Stimulated activated CD4-positive, alpha-beta T cell treated with anti-CD3 and anti-CD28 coated beads, Interleukin-15, amount 100 ng/mL, for 48 hours (primary cell): ENCODE measurements at regions not wholly inside any gene's neighbourhood (a gene's known extent, or its start where the extent isn't known, plus 50 kb on each side); places are given as distances from the start of the nearest gene placed in this dataset.
"Not testable (repeated sequence)": the region's sequence is repeated elsewhere in the genome, so short reads cannot be mapped to it uniquely, and the experiment has no call there.

Experiments used
- DNase-seq, 2 donors: peaks; one replicate each; pipeline ENCODE4 v3.0.0-alpha.2; 2020; ENCODE audit warnings: low read depth in 2 of 2

DNA sequence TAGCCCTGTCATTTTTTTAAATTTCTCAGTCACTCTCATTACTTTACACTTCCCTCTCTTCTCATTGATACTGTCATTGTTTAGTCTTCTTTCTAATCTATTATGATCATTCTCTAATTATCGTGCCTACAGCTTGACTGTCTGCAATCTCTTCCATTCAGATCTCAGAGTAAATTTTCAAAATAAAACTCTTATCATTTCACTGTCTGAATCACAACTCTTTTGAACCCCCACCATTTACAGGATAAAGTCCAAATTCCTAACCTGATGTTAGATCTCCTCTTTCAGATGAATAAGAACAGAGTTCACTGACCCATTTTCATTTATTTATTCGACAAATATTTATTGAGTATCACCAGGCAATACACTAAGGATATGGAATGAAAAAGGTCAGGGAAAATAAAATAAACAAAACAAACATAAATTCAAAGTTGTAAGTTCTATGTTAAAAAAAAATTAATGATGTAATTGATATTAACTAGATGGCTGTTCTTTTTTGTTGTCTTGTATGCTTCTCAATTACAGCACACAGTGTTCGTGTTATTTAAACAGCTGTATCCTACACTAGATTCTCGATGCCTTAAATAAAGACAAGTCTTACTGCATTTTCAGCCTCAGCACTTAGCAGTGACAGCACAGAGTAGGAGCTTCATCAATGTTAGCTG, 631.0 kb downstream of the IRS1 start:
- no peak for DNase-seq

DNA sequence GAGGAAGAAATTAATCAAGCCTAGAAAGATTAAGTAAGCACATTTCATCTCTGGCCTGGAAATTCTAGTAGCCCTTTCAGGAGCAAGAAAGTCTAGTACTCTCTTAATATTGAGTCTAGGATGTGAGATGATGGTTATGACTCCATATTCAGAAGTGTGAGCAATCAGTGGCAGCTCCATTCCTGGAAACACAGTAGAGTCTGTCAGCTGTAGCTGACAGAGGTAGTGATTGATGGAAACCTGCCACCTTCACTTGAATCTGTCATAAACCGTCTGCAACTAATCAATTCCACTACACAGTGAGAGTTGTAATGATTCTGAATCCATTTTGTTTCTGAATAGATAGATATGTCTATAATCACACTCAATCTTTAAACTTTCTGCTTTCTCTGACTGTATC, 635.1 kb downstream of the IRS1 start:
- no peak for DNase-seq

DNA sequence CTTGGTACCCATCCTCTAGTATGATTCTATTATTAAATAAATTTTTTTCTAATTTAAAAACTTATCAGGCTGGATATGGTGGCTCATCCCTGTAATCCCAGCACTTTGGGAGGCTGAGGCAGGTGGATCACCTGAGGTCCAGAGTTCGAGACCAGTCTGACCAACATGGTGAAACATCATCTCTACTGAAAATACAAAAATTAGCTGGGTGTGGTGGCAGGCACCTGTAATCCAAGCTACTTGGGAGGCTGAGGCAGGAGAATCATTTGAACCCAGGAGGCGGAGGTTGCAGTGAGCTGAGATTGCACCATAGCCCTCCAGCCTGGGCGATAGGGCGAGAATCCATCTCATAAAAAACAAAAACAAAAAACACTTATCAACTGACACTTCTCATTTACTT, 639.0 kb downstream of the IRS1 start:
- DNase-seq, result not testable (repeated sequence)

DNA sequence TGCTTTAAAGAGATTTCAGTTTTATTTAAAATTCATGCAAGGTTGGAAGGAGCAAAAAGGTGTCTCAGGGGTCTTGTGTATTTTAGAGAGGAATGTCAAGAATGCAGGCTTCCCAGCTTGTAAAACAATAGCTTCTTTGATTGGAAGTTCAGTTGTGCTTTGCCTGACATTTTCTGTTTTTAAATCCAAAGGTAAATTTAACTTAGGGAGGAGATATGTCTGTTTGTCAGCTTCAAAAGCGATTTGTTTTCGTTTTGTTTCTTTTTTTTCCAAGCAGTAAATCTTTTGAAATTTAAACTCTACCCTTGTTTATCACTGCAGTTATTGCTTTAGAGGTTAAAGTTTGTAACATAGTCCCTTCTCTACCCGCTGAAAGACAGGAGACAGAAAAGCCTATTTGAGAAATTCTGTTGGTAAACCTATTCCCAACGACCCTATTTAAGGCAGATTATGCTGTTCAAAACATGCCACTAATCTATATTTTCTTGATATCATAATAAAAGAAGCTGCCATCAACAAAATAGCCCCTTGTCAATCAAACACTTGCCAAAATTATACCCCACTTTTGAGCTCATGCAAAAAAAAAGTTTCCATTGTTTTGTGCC, 639.6 kb downstream of the IRS1 start:
- no peak for DNase-seq

DNA sequence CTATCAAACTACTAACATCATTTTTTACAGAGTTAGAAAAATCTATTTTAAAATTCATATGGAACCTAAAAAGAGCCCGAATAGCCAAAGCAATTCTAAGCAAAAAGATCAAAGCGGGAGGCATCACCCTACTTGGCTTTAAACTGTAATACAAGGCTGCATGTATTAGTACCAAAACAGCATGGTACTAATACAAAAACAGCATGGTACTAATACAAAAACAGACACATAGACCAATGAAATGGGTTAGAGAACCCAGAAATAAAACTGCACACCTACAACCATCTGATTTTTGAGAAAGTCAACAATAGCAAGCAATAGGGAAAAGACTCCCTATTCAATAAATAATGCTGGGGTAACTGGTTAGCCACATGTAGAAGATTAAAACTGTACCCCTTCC, 640.7 kb downstream of the IRS1 start:
- no peak for DNase-seq

DNA sequence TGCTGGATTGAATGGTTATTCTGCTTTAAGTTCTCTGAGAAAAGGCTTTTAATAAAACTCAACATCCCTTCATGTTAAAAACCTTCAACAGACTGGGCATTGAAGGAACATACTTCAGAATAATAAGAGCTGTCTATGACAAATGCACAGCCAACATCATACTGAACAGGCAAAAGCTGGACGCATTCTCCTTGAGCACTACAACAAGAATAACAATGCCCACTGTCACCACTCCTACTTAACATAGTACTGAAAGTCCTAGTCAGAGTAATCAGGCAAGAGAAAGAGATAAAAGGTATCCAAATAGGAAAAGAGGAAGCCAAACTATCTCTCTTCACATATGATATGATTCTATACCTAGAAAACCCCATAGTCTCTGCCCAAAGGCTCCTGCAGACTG, 641.4 kb downstream of the IRS1 start:
- no peak for DNase-seq

DNA sequence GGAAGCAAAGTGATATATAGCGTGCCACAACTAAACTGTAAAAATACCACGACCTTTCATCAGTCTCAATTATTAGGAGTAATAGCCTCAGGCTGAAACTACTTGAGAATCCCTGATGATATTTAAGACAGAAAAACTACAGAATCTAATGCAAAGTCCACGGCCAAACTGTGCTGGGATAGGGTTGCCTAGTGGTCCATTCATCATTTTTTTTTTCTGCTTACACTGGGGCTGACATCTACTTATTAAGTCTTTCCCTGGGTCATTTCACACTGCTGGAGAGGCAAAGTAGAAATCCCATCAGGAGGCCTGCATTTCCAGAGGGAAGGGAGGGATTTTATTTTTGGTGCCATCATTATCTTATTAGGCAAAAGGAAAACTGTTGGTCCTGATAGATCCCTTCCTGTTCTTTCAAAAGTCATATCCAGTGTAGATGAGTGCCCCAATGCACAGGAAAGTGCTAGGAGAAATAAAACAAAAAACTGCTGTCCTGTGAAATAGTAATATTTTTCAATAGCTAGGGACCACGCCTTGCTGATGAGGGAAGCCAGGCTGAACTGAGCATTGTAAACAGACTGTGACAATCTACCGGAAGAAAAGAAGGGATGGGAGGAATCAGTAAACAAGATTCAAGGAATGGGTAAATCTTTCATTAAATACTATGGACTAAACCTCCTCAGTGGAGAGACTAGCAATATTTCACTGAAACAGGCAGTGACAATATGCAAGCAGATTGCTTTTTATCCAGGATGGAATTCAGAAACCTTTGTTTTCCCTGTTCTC, 644.3 kb downstream of the IRS1 start:
- DNase-seq, result no peak

DNA sequence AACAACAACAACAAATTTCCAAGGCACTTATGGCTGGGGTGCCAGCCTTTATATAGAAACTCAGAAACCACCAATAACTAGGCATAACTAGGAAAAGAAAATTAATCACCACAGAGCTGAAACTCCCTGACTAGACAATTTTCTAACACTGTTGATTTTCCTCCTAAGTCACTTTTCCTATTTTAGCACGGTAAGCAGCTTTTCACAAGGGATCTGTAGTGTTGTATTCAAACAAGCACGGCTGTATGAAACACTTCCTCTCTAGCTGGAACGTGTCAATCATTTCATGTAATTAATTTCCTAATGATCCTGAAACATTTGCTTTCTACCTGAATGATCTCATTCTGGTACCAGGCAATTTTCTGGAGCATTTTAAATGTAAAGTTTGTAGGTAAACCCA, 645.0 kb downstream of the IRS1 start:
- no peak for DNase-seq

DNA sequence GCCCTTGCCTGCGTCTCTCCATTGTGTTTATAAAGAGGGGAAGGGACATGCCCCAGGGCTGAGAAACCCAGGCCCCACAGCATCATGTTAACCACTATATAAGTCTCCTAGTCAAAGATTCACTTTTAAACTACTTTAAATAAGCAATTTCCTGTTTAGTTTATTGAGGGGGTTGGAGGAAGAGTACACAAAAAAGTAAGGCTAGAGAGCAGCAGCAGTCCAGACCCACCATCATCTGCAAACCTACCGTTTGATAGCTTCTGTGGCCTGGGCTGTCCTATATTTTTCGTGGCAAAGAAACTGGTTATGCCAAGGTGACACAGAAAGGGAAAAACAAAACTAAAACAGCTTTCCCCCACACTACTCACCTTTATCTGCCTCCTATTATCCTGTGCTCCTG, 646.1 kb downstream of the IRS1 start:
- no peak for DNase-seq

DNA sequence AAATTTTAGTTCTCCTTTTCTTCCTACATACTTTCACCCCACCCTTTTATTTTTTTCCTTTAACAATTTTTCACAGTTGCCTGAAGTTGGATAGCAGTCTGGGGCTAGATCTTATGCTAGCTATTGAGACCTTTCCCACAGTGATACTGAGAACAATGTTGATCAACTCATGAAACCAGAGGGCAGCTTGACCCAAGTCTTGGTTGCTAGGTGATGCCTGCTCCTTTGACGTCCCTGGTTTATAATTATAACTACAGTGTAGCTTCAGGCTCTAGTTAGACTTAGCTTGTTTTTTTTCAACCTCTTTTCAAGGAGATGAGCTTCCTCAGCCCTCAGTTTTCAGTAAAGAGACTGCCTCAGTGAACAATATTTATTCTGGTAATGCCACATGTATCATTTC, 648.5 kb downstream of the IRS1 start:
- no peak for DNase-seq

DNA sequence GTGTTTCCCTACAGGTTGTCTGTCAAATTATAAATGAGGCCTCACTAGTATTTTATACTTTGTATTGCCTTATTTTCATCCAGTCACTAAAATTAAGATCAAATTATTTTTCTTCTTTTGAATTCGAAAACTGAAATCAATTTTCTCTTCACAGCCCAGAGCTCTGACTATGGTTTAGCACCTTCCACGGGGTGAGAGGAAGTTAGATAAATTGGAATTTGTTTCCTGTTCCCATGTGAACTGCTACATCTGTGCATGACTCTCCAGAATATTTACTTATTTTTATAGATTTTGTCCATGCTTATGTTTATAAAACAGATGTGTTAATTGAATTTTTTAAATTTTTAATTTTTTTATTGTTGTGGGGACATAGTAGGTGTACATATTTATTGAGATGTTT, 656.5 kb downstream of the IRS1 start:
- no peak for DNase-seq

DNA sequence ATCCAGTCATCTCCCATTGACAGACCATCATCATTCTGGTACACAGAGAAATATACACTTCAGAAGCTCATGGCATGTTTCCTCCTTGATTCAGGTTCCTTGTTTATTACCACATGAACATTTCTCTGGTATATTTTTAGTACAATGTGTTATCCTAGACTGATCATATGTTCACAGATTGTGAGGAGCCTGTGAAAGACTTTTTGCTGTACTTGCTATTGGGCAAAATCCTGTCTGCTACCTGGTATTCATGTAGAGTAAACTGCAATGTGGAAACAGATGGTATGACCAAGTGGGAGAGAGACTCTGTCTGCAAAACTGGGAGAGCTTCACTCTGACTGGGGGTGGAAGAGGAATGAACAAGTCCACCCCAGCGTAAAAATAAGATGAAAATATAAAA, 657.2 kb downstream of the IRS1 start:
- DNase-seq, result no peak

DNA sequence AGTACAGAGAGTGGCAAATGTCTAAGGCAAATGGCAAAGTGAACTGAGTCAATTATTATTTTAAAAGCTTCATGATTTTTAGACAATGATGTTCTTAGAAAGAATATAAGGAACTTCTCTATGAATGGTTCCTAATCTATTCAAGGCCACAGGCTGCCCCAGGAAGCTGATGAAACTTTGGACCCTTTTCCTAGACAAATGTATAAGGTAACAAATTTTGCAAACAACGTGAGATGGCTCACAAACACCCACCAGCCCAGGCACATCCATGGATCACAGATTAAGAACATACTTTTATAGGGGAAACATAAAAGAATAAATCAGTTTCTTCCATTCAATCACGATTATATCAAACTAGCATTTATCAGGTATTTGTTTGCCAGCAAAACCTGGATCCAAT, 659.0 kb downstream of the IRS1 start:
- no peak for DNase-seq

DNA sequence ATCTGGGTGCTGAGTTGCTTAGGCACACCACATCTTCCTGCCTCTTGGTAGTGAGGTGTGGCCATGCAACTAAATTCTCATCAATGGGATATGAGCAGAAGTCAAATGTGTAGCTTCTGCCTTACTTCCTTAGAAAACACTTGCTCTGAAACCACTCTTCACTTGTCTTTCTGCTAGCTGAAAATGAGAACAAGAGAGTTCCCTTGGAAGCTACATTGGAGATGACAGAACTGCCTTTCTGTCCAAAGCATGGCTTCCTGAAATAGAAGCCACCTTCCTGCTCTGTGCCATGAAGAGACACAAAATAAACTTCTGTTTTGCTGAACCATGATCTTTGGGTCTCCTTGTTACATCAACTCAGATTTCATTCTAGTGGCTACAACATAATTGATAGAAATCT, 659.9 kb downstream of the IRS1 start:
- DNase-seq, result no peak

DNA sequence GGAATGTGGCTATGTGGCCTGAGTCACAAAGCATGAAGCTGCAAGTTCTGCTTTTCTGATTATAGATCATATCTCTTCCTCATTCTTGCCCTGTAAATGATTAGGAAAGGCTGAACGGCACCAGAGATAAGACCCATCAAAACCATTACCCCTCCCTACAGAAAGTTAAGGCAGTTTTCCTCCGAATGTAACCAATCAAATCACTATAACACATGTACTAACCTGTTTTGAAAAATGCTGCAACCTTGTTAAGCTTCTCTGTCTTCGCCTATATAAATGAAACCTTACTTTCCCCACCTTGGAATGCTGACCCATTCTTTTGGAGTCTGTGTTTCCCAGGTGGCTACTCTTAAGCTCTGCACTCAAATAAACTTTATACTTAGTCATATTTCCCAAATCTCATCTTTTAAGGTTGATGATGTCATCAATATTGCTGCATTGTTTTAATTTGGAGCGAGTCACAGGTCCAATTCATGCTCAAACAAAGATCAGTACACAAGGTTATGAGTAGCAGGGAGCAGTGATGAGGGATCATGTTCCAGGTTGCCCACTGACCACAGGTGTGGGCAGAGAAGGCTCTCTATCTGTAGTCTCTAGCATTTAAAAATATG, 662.3 kb downstream of the IRS1 start:
- DNase-seq, result no peak

DNA sequence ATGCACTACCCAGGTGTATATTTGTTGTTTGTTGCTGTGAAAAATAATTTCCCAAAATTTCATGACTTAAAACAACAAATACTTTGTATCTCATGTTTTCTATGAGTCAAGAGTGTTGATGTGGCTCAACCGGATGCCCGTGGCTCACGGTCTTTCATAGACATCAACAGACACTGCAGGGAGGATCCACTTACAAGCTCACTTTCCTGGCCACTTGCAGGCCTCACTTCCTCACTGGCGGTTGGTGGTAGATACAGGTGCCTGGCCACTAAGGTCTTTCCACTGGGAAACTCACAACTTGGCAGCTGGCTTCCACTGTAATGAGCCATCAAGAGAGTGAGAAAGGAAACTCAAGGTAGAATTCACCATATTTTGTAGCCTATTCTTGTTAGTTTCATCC, 662.9 kb downstream of the IRS1 start:
- DNase-seq, result no peak

DNA sequence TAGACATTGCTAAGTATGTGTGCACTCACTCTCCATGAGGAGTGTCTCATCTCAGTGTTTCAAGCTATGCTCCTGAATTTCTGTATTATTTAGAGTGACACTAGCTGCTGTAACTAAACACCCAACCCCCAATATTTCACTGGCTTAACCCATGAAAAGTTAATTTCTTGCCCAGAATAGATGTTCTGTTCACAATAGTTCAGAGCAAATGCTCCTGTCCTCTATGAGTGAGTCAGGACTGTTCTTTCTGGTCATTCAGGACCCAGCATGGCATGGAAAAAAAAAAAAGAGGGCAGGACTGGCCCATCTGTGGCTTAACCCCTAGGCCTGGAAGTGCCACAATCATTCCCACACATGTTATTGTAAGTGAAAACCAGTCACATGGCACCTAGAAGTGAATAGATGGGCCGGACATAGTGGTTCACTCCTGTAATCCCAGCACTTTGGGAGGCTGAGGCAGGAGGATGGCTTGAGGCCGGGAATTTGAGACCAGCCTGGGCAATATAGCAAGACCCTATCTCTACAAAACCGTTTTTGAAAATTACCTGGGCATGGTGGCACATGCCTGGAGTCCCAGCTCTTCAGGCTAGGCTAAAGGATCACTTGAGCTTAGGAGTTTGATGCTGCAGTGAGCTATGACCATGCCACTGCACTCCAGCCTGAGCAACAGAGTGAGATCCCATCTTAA, 663.6 kb downstream of the IRS1 start:
- no peak for DNase-seq

DNA sequence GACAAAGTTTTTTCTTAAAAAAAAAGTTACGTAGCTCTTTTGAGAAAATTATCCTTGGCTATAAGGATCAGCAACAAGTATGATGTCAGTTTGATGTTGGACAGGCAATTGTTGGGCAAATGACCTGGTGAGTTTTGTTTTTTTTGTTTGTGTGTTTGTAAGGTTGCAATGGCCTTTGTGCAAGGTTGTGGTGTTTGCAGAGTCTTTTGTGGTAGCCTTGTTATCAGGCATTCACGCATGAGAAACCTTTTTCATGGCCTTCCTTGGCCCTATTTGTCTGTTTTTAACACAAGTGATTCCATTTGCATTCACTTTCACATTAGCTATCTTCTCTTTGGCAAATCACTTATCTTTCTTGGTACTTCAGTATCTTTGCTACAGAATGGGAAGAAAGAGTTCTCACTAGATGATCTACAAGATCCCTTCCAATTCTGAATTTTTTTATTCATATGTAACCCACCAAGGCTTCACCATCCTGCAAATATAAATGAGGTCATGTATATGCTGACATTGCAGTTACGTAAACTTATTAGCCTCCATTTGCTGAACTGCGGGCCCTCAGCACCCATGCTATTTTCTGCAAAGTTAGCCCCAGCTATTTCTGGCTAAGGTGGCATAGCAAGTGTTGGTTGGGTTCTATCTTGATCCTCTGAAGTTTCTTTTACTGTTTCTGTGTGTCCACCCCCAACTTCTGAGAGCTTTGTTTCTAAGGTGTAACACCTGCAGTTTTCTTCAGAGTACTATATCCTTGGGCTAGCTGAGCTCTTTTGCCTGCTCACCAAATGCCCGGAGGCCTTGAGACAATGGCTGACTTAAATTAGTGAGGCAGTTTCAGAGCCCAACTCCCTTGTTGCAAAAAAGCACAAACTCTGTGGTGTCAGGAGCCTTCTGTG, 667.1 kb downstream of the IRS1 start:
- DNase-seq, result no peak

DNA sequence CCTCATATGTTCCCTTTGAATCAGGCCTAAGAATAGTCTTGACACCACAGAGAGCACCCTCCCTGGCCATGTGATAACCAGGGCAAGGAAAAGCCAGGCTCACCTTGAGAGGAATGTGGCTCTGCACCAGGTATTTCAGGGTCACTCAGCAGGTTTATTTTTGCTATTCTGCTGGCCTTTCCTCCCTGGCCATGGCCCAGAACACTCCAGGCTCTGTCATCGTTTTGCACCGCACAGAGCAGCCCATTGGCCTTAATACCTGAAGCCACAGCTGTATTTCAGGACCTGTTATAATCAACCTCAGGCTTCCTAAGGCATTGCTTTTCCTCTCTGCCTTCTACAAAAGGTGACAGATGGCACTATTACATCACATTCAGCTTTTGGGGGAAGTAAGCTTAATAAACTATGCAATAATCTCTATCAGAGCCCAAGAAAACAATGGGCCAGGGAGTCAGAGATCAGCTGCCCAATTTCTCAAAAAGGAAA, 668.3 kb downstream of the IRS1 start:
- no peak for DNase-seq

DNA sequence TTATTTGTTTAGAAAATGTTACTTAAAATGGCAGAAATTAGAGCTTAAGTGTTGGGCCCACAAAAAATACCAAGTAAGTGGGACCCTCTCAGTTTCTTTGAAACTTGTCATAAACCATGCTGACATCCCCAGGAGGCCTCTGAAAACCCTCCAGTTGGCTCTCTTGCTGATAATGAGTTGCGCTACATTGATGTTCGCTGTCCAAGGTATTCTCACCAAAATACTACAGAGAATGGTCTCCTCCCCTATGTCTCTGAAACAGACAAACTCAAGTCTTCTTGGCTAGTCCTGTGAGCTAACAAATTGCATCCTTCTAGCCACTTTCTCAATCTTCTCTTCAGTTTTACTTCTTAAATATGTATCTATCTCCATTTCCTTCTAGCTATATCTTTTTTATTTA, 669.4 kb downstream of the IRS1 start:
- DNase-seq, result no peak

DNA sequence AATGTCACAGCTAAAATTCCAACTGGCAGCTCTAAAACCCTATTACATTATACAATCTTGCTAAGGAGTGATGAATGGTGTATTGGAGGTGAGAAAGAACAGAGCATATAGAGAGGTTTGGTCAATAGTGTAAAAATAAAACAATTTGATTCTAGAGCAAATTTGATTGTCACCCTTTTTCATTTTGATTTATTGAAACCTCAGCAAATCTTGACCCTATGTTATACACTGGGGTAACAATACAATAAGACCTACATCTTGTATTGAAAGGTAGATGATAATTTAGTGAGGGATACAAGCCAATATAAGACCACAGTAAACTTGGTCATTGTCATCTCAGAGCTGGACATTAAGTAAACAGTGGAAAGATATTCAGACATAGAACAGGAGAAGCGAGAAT, 671.9 kb downstream of the IRS1 start:
- no peak for DNase-seq
